Neuronal stem cell (in vitro differentiated cells): ENCODE measurements at regions not wholly inside any gene's neighbourhood (a gene's known extent, or its start where the extent isn't known, plus 50 kb on each side); places are given as distances from the start of the nearest gene placed in this dataset.

ENCODE experiments used
- DNase-seq: peaks from one replicate; pipeline ENCODE4 v3.0.0-alpha.2; 2013; ENCODE audit warnings: low spot score
- H2AFZ ChIP-seq: one replicate; pipeline ENCODE4 v1.6.1; 2013; ENCODE audit warnings: mild to moderate bottlenecking, low read length, inconsistent platforms
- H2AK5ac ChIP-seq: 2 replicates; pipeline ENCODE4 v1.6.1; 2013; ENCODE audit warnings: low read depth, mild to moderate bottlenecking, inconsistent platforms, low read length, moderate library complexity, mixed read lengths
- H2BK120ac ChIP-seq: 2 replicates; pipeline ENCODE4 v1.6.1; 2013; ENCODE audit warnings: low read depth, mild to moderate bottlenecking, inconsistent platforms, low read length, moderate library complexity, mixed read lengths
- H2BK12ac ChIP-seq: one replicate; pipeline ENCODE4 v1.6.1; 2013; ENCODE audit warnings: low read length, inconsistent platforms
- H2BK15ac ChIP-seq: 2 replicates; pipeline ENCODE4 v1.6.1; 2013; ENCODE audit warnings: mild to moderate bottlenecking, low read length, inconsistent platforms, mixed read lengths
- H2BK5ac ChIP-seq: one replicate; pipeline ENCODE4 v1.6.1; 2013; ENCODE audit warnings: inconsistent platforms, mild to moderate bottlenecking, low read length, moderate library complexity
- H3K14ac ChIP-seq: one replicate; pipeline ENCODE4 v1.6.1; 2013; ENCODE audit warnings: low read length, inconsistent platforms
- H3K18ac ChIP-seq: 2 replicates; pipeline ENCODE4 v1.6.1; 2013; ENCODE audit warnings: low read length, inconsistent platforms
- H3K23ac ChIP-seq: 2 replicates; pipeline ENCODE4 v1.6.1; 2013; ENCODE audit warnings: low read depth, mild to moderate bottlenecking, mixed read lengths, low read length, inconsistent platforms; ENCODE audit not compliant: poor library complexity
- H3K27ac ChIP-seq: replicated peaks from 3 replicates; pipeline ENCODE4 v1.5.1; 2013; ENCODE audit warnings: low read length, inconsistent platforms
- H3K27me3 ChIP-seq, 3 experiments: 2 replicates each; pipeline ENCODE4 v1.6.1; 2013; ENCODE audit warnings: low read length in 3 of 3, mild to moderate bottlenecking in 2 of 3, inconsistent platforms in 1 of 3, low read depth in 1 of 3, mixed read lengths in 1 of 3, moderate library complexity in 1 of 3; ENCODE audit not compliant: control insufficient read depth in 3 of 3, insufficient read depth in 3 of 3
- H3K36me3 ChIP-seq, 2 donors: replicated peaks in 1 of 2; 2 replicates each; pipeline ENCODE4 v1.6.1; 2013; ENCODE audit warnings: low read length in 2 of 2; ENCODE audit not compliant: control insufficient read depth in 2 of 2, insufficient read depth in 2 of 2
- H3K4ac ChIP-seq: 2 replicates; pipeline ENCODE4 v1.6.1; 2013; ENCODE audit warnings: inconsistent platforms, mild to moderate bottlenecking, low read length, moderate library complexity
- H3K4me1 ChIP-seq, 2 donors: 1 replicate in 1 of 2; 2 replicates in 1 of 2; pipeline ENCODE4 v1.6.1; 2013; ENCODE audit warnings: low read length in 2 of 2, low read depth in 1 of 2; ENCODE audit not compliant: control insufficient read depth in 2 of 2, insufficient read depth in 1 of 2
- H3K4me2 ChIP-seq: one replicate; pipeline ENCODE4 v1.6.1; 2013; ENCODE audit warnings: mild to moderate bottlenecking, low read length, inconsistent platforms; ENCODE audit not compliant: insufficient read depth, poor library complexity, severe bottlenecking
- H3K4me3 ChIP-seq, 2 donors: 2 replicates each; pipeline ENCODE4 v1.5.1; 2013; ENCODE audit warnings: low read length in 2 of 2, mild to moderate bottlenecking in 2 of 2, inconsistent platforms in 1 of 2, moderate library complexity in 1 of 2
- H3K79me1 ChIP-seq: one replicate; pipeline ENCODE4 v1.6.1; 2013; ENCODE audit warnings: low read depth, mild to moderate bottlenecking, inconsistent platforms, low read length, moderate library complexity
- H3K9ac ChIP-seq: one replicate; pipeline ENCODE4 v1.6.1; 2013; ENCODE audit warnings: mild to moderate bottlenecking, low read depth, low read length, inconsistent platforms; ENCODE audit not compliant: poor library complexity
- H3K9me3 ChIP-seq, 2 donors: replicated peaks in 1 of 2; 2 replicates each; pipeline versions ENCODE3 to v1.6.1; 2013; ENCODE audit warnings: low read length in 2 of 2, mild to moderate bottlenecking in 2 of 2, inconsistent platforms in 1 of 2, low read depth in 1 of 2, mixed read lengths in 1 of 2, moderate library complexity in 1 of 2; ENCODE audit not compliant: control insufficient read depth in 2 of 2, insufficient read depth in 1 of 2
- H4K8ac ChIP-seq: one replicate; pipeline ENCODE4 v1.6.1; 2013; ENCODE audit warnings: low read depth, mild to moderate bottlenecking, inconsistent platforms, low read length, moderate library complexity
- H4K91ac ChIP-seq: one replicate; pipeline ENCODE4 v1.6.1; 2013; ENCODE audit warnings: low read length, low read depth, mild to moderate bottlenecking, inconsistent platforms; ENCODE audit not compliant: poor library complexity
- WGBS, 2 donors: extraction: QIAGEN DNeasy Blood & Tissue Kit; methylation state at CpG; one replicate each; pipeline ENCODE4 v1.1.7; 2013; ENCODE audit warnings: missing lambda C conversion rate in 2 of 2, mixed read lengths in 1 of 2; ENCODE audit not compliant: insufficient read length in 2 of 2, insufficient replicate concordance in 1 of 2; ENCODE audit errors: extremely low coverage in 2 of 2; 5-methylcytosine and 5-hydroxymethylcytosine counted together

DNA sequence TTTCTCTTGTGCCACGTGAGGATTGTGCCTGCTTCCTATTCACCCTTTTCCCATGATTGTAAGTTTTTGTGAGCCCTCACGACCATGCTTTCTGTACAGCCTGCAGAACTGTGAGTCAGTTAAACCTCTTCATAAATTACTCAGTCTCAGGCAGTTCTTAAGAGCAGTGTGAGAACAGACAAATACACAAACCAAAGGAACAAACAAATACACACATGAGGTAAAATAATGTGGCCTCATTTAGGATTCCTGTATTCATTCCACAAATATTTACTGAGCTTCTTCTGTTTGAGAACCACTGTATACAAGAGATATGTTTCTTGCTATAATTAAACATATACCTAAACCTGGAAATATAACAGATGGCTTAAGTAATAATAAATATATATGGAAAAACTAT lies 760.3 kb downstream of the CDH9 start:
- no peak overlapping the region for H3K9ac ChIP-seq
- no peaks in the 10 kb centered on the region for H3K36me3 ChIP-seq
- no peaks in the 10 kb centered on the region for H3K4me1 ChIP-seq
- H3K14ac ChIP-seq, result no peak overlapping the region
- H3K18ac ChIP-seq, result no peak overlapping the region
- H2AK5ac ChIP-seq, result no peak overlapping the region
- WGBS, 2 donors, result no CpG with 5 or more reads among the region's 2 CpGs
- no peak overlapping the region for H3K4me3 ChIP-seq
- H3K79me1 ChIP-seq, result no peaks in the 10 kb centered on the region
- H2BK15ac ChIP-seq, result no peak overlapping the region
- no peak overlapping the region for H3K27ac ChIP-seq
- no peaks in the 10 kb centered on the region for H3K9me3 ChIP-seq
- no peak overlapping the region for H3K4ac ChIP-seq
- DNase-seq, result no peak
- H2AFZ ChIP-seq, result no peak overlapping the region
- no peak overlapping the region for H4K8ac ChIP-seq
- H3K23ac ChIP-seq, result no peak overlapping the region
- no peak overlapping the region for H4K91ac ChIP-seq
- H2BK120ac ChIP-seq, result no peak overlapping the region
- H2BK12ac ChIP-seq, result no peak overlapping the region
- no peaks in the 10 kb centered on the region for H3K27me3 ChIP-seq
- no peak overlapping the region for H2BK5ac ChIP-seq
- no peak overlapping the region for H3K4me2 ChIP-seq

DNA sequence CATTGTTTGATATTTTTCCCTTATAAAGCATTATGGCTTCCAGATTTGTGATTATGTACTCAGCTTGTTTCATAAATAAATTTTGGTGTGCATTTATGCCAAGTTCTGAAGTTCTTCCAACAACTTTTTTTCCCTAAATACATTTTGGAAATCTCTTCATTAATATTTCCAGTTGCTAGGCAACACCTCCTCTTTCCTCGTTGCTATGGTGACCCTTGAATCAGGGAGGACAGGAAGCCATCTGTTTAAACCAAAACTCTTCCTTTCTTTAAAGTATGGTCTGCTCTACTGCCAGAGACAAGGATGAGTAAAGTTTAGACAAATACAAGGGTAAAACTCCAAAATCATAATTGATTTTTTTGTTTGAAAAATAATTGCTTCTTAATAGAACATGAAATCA lies 779.3 kb downstream of the CDH9 start:
- no peak overlapping the region for H3K23ac ChIP-seq
- no peak overlapping the region for H2BK12ac ChIP-seq
- no CpG with 5 or more reads among the region's 1 CpG for WGBS, 2 donors
- no peak for DNase-seq
- H4K91ac ChIP-seq, result no peak overlapping the region
- no peak overlapping the region for H3K14ac ChIP-seq
- H2BK120ac ChIP-seq, result no peak overlapping the region
- no peak overlapping the region for H3K18ac ChIP-seq
- H3K27ac ChIP-seq, result no peak overlapping the region
- no peak overlapping the region for H3K4me2 ChIP-seq
- no peaks in the 10 kb centered on the region for H3K9me3 ChIP-seq
- no peaks in the 10 kb centered on the region for H3K79me1 ChIP-seq
- H3K4me1 ChIP-seq, result no peaks in the 10 kb centered on the region
- H3K9ac ChIP-seq, result no peak overlapping the region
- no peak overlapping the region for H4K8ac ChIP-seq
- H3K36me3 ChIP-seq, result no peaks in the 10 kb centered on the region
- H2BK15ac ChIP-seq, result no peak overlapping the region
- H3K27me3 ChIP-seq, result no peaks in the 10 kb centered on the region
- H3K4ac ChIP-seq, result no peak overlapping the region
- H2AK5ac ChIP-seq, result no peak overlapping the region
- no peak overlapping the region for H2AFZ ChIP-seq
- H3K4me3 ChIP-seq, result no peak overlapping the region
- no peak overlapping the region for H2BK5ac ChIP-seq

DNA sequence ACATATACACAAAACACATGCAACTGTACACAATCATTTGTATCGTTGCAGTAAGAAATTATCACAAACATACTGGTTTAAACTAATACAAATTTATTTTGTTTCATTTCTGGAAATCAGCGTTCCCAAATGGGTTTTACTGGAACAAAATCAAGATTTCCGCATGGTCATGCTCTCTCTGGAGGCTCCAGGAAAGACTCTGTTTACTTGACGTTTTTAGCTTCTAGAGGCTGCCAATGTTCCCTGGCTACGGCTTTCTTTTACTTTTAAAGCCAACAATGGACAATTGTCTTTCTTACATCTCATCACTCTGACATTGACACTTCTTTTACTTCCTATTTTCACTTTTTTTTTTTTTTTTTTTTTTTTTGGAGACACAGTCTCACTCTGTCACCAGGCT lies 793.1 kb downstream of the CDH9 start:
- no peak overlapping the region for H2AK5ac ChIP-seq
- no peak overlapping the region for H3K9ac ChIP-seq
- H3K18ac ChIP-seq, result no peak overlapping the region
- H2BK5ac ChIP-seq, result no peak overlapping the region
- no peaks in the 10 kb centered on the region for H3K36me3 ChIP-seq
- H2BK15ac ChIP-seq, result no peak overlapping the region
- H3K4ac ChIP-seq, result no peak overlapping the region
- DNase-seq, result no peak
- no peak overlapping the region for H4K8ac ChIP-seq
- no peak overlapping the region for H3K23ac ChIP-seq
- no peak overlapping the region for H3K4me3 ChIP-seq
- H4K91ac ChIP-seq, result no peak overlapping the region
- H3K9me3 ChIP-seq, result no peaks in the 10 kb centered on the region
- H2AFZ ChIP-seq, result no peak overlapping the region
- H3K14ac ChIP-seq, result no peak overlapping the region
- no peaks in the 10 kb centered on the region for H3K27me3 ChIP-seq
- WGBS, 2 donors, result no CpG with 5 or more reads among the region's 5 CpGs
- no peaks in the 10 kb centered on the region for H3K4me1 ChIP-seq
- H2BK12ac ChIP-seq, result no peak overlapping the region
- no peak overlapping the region for H3K4me2 ChIP-seq
- no peak overlapping the region for H2BK120ac ChIP-seq
- no peaks in the 10 kb centered on the region for H3K79me1 ChIP-seq
- no peak overlapping the region for H3K27ac ChIP-seq

DNA sequence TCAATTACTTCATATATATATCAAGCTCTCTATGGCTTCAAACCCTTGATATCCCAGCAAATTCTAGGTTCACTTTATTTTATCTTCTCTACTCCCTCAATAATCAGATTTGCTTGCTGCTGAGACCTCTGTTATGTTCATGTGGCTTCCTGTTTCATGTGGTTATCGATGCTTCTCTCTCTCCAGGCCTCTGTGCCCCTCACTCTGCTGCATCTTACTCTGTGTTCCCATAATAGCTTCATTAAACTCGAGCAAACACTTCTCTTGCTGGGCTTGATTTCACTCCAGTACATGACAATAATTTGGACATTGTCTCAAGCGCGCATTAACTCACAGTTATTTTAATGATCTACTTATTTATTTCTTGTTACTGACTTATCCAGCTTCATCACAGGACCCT lies 798.8 kb downstream of the CDH9 start:
- Histone ChIP-seq H3K4me2 (no peak overlapping the region), H4K8ac (no peak overlapping the region), H3K27ac (no peak overlapping the region), H2AFZ (peak overlapping the region; percentile 41), H2BK5ac (no peak overlapping the region), H2AK5ac (no peak overlapping the region), H2BK15ac (no peak overlapping the region), H3K14ac (no peak overlapping the region), H3K4me1 (no peaks in the 10 kb centered on the region), H2BK120ac (no peak overlapping the region), H3K9me3 (peaks cover 0 to 3% of the 10 kb centered on the region in 2 donors), H3K4me3 (no peak overlapping the region), H3K79me1 (no peaks in the 10 kb centered on the region), H3K18ac (no peak overlapping the region), H3K9ac (no peak overlapping the region), H4K91ac (no peak overlapping the region), H3K36me3 (no peaks in the 10 kb centered on the region), H3K23ac (no peak overlapping the region), H2BK12ac (no peak overlapping the region), H3K4ac (no peak overlapping the region), H3K27me3 (no peaks in the 10 kb centered on the region)
- DNase-seq, result no peak
- WGBS, 2 donors, result no CpG with 5 or more reads among the region's 4 CpGs
